Stimulated activated CD4-positive, alpha-beta T cell treated with anti-CD3 and anti-CD28 coated beads, Interleukin-1b, Interleukin-23, amount 100 ng/mL, for 48 hours (primary cell): ENCODE measurements at regions not wholly inside any gene's neighbourhood (a gene's known extent, or its start where the extent isn't known, plus 50 kb on each side); places are given as distances from the start of the nearest gene placed in this dataset.

Experiments used
- DNase-seq: peaks from one replicate; pipeline ENCODE4 v3.0.0-alpha.2; 2020

GRCh38 chr2:71910277-71910676, 237.4 kb downstream of the CYP26B1 start:
- DNase-seq: no peak

GRCh38 chr2:71908798-71909197, 238.9 kb downstream of the CYP26B1 start:
- no peak for DNase-seq

- no peak for DNase-seq
Observed at GRCh38 chr2:71907503-71907902, 240.2 kb downstream of the CYP26B1 start.

- no peak for DNase-seq
Observed at GRCh38 chr2:71906357-71906973, 241.2 kb downstream of the CYP26B1 start.

GRCh38 chr2:71905205-71905604, 242.5 kb downstream of the CYP26B1 start:
- no peak for DNase-seq

GRCh38 chr2:71903841-71904240, 243.8 kb downstream of the CYP26B1 start:
- DNase-seq: no peak

GRCh38 chr2:71901466-71901865, 246.2 kb downstream of the CYP26B1 start:
- no peak for DNase-seq

- DNase-seq: no peak
Observed at GRCh38 chr2:71898851-71899681, 248.6 kb downstream of the CYP26B1 start.

GRCh38 chr2:71898375-71898774, 249.3 kb downstream of the CYP26B1 start:
- DNase-seq: no peak

- no peak for DNase-seq
Observed at GRCh38 chr2:71897836-71898235, 249.8 kb downstream of the CYP26B1 start.

- DNase-seq: no peak
Observed at GRCh38 chr2:71897137-71897480, 250.6 kb downstream of the CYP26B1 start.

GRCh38 chr2:71896385-71897136, 251.1 kb downstream of the CYP26B1 start:
- no peak for DNase-seq

- DNase-seq: no peak
Observed at GRCh38 chr2:71895320-71896161, 252.1 kb downstream of the CYP26B1 start.

GRCh38 chr2:71894261-71894660, 253.4 kb downstream of the CYP26B1 start:
- no peak for DNase-seq

GRCh38 chr2:71893646-71894045, 254.0 kb downstream of the CYP26B1 start:
- DNase-seq: no peak

GRCh38 chr2:71892896-71893295, 254.8 kb downstream of the CYP26B1 start:
- DNase-seq: no peak

GRCh38 chr2:71892423-71892730, 255.3 kb downstream of the CYP26B1 start:
- DNase-seq: no peak

GRCh38 chr2:71891719-71892422, 255.8 kb downstream of the CYP26B1 start:
- DNase-seq: no peak

GRCh38 chr2:71891155-71891554, 256.5 kb downstream of the CYP26B1 start:
- DNase-seq: no peak

GRCh38 chr2:71889759-71890684, 257.6 kb downstream of the CYP26B1 start:
- DNase-seq: no peak

- no peak for DNase-seq
Observed at GRCh38 chr2:71888751-71889445, 258.8 kb downstream of the CYP26B1 start.
